HepG2 (cell line): ENCODE measurements at regions not wholly inside any gene's neighbourhood (a gene's known extent, or its start where the extent isn't known, plus 50 kb on each side); places are given as distances from the start of the nearest gene placed in this dataset.

Experiments used
- BCLAF1 ChIP-seq: fragments of 450-650 bp; IDR thresholded peaks from 2 replicates; pipeline ENCODE4 v1.6.1; 2017; ENCODE audit warnings: mild to moderate bottlenecking
- CBX2 ChIP-seq, 2 experiments: fragments of 200-600 bp in 1 of 2; sonication (generic); formaldehyde crosslinking in 1 of 2; IDR thresholded peaks; 2 replicates each; pipeline versions ENCODE4 v1.7.0 to v1.8.1; 2018 to 2022; ENCODE audit warnings: low read depth in 2 of 2, low read length in 1 of 2, mild to moderate bottlenecking in 1 of 2, missing genetic modification reagents in 1 of 2
- CHD2 ChIP-seq: IDR thresholded peaks from 2 replicates; pipeline ENCODE4 v1.6.1; 2011; ENCODE audit warnings: low read depth, low read length, improper control_type of control experiment
- DBP ChIP-seq: sonication (generic); formaldehyde crosslinking; IDR thresholded peaks from 2 replicates; pipeline ENCODE4 v1.4.0; 2020; ENCODE audit warnings: missing genetic modification reagents; ENCODE audit errors: not compliant biosample characterization
- DZIP1 ChIP-seq: sonication (generic); formaldehyde crosslinking; IDR thresholded peaks from 2 replicates; pipeline ENCODE4 v1.5.0; 2020; ENCODE audit warnings: mild to moderate bottlenecking, missing genetic modification reagents
- EP300 ChIP-seq, 3 experiments: sonication (generic) in 1 of 3; formaldehyde crosslinking in 1 of 3; IDR thresholded peaks; 2 replicates each; pipeline versions ENCODE4 v1.5.1 to v1.6.1; 2011 to 2020; ENCODE audit warnings: low read depth in 2 of 3, low read length in 2 of 3, borderline replicate concordance in 1 of 3, improper control_type of control experiment in 1 of 3, mild to moderate bottlenecking in 1 of 3, missing genetic modification reagents in 1 of 3, moderate library complexity in 1 of 3
- KDM4B ChIP-seq: sonication (generic); formaldehyde crosslinking; IDR thresholded peaks from 2 replicates; pipeline ENCODE4 v1.4.0; 2020; ENCODE audit warnings: missing genetic modification reagents
- KLF11 ChIP-seq: IDR thresholded peaks from 2 replicates; pipeline ENCODE4 v1.6.1; 2016; ENCODE audit warnings: missing compliant biosample characterization
- MAFF ChIP-seq: IDR thresholded peaks from 2 replicates; pipeline ENCODE4 v1.6.1; 2011; ENCODE audit warnings: low read depth, low read length, improper control_type of control experiment
- MATR3 ChIP-seq: sonication (generic); formaldehyde crosslinking; IDR thresholded peaks from 2 replicates; pipeline ENCODE4 v1.4.0; 2020; ENCODE audit warnings: missing genetic modification reagents
- MTA3 ChIP-seq: sonication (generic); formaldehyde crosslinking; IDR thresholded peaks from 2 replicates; pipeline ENCODE4 v1.4.0; 2020; ENCODE audit warnings: missing genetic modification reagents
- ONECUT2 ChIP-seq: sonication (generic); formaldehyde crosslinking; IDR thresholded peaks from 2 replicates; pipeline ENCODE4 v1.4.0; 2020; ENCODE audit warnings: missing genetic modification reagents
- SMARCE1 ChIP-seq: fragments of 450-650 bp; IDR thresholded peaks from 2 replicates; pipeline ENCODE4 v1.6.1; 2017; ENCODE audit warnings: borderline replicate concordance
- YEATS2 ChIP-seq: sonication (generic); formaldehyde crosslinking; IDR thresholded peaks from 2 replicates; pipeline ENCODE4 v1.4.0; 2020; ENCODE audit warnings: missing genetic modification reagents, borderline replicate concordance
- ZNF749 ChIP-seq: sonication (generic); formaldehyde crosslinking; IDR thresholded peaks from 2 replicates; pipeline ENCODE4 v1.8.0; 2022; ENCODE audit warnings: mild to moderate bottlenecking, missing genetic modification reagents, moderate library complexity, borderline replicate concordance
- ZNF879 ChIP-seq: sonication (generic); formaldehyde crosslinking; IDR thresholded peaks from 2 replicates; pipeline ENCODE4 v1.8.1; 2023; ENCODE audit warnings: missing genetic modification reagents
- TF ChIP-seq, protein P1 (sequence below): sonication (generic); formaldehyde crosslinking; IDR thresholded peaks from 2 replicates; pipeline ENCODE4 v1.5.1; 2020; ENCODE audit warnings: mild to moderate bottlenecking, missing genetic modification reagents

DNA sequence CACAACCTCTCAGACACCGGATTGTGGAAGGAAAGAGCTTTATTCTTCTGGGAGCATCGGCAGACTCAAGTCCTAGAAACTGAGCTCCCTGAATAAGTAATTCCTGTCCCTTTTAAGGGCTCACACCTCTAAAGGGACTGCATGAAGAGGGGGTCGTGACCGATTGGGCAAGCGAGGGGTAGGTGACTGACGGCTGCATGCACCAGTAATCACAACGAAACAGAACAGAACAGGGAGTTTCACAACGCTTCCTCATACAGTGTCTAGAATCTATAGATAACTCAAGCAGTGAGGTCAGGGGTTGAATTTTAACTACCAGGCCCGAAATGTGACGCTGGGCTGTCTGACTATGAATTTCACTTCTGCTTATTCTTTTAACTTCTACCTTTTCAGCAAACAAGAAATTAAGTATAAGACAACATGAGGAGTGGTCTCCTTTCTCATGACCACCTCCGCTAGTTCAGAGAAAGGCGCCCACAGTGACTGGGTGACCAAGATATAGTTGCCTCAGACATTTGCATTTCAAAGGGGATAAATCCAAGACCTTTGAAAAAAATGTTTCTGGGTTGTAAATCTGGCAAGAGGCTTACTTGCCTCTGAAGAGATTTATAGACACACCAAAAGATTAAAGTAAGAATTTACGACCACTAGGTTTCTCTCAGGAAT, 88.4 kb upstream of the ATF7IP2 start (continued):
- TF ChIP-seq EP300 (IDR thresholded peaks at IDR 0.05; ENCODE audit: low read depth in 2 of 2, low read length in 2 of 2) (no peak; a peak in 1 of 4 replicates), EP300 (CRISPR knock-in tag; IDR thresholded peaks at IDR 0.05; ENCODE audit: borderline replicate concordance) (no peak), ONECUT2 (CRISPR knock-in tag) (no peak), ZNF879 (CRISPR knock-in tag) (no peak), DBP (CRISPR knock-in tag) (no peak), MTA3 (CRISPR knock-in tag) (no peak), CBX2 (IDR thresholded peaks at IDR 0.05; ENCODE audit: low read depth, low read length) (no peak), CBX2 (CRISPR knock-in tag; IDR thresholded peaks at IDR 0.05; ENCODE audit: low read depth) (no peak), KLF11 (CRISPR knock-in tag) (no peak), MATR3 (CRISPR knock-in tag) (no peak), BCLAF1 (no peak), DZIP1 (CRISPR knock-in tag) (no peak), SMARCE1 (no peak), CHD2 (no peak), ZNF749 (CRISPR knock-in tag) (no peak), YEATS2 (CRISPR knock-in tag) (no peak), MAFF (no peak), KDM4B (CRISPR knock-in tag) (peak; percentile 71; the same call in 1 of the 2 replicates)
- TF ChIP-seq, protein P1, sequence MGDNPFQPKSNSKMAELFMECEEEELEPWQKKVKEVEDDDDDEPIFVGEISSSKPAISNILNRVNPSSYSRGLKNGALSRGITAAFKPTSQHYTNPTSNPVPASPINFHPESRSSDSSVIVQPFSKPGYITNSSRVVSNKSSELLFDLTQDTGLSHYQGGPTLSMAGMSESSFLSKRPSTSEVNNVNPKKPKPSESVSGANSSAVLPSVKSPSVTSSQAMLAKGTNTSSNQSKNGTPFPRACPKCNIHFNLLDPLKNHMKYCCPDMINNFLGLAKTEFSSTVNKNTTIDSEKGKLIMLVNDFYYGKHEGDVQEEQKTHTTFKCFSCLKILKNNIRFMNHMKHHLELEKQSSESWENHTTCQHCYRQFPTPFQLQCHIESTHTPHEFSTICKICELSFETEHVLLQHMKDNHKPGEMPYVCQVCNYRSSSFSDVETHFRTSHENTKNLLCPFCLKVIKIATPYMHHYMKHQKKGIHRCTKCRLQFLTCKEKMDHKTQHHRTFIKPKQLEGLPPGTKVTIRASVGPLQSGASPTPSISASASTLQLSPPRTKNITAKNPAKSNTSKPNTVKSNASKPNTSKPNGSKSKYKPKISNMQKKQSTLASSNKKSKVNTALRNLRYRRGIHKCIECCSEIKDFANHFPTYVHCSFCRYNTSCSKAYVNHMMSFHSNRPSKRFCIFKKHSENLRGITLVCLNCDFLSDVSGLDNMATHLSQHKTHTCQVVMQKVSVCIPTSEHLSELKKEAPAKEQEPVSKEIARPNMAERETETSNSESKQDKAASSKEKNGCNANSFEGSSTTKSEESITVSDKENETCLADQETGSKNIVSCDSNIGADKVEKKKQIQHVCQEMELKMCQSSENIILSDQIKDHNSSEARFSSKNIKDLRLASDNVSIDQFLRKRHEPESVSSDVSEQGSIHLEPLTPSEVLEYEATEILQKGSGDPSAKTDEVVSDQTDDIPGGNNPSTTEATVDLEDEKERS (CRISPR knock-in tag): no peak
